GM23338 (cell line): ENCODE measurements at regions not wholly inside any gene's neighbourhood (a gene's known extent, or its start where the extent isn't known, plus 50 kb on each side); places are given as distances from the start of the nearest gene placed in this dataset.

Source experiments
- ATAC-seq: fragments of 200-7000 bp; cut with Tn5 transposase; 3 replicates; pipeline ENCODE4 v1.9.1; 2020
- DNase-seq: peaks from one replicate; pipeline ENCODE4 v3.0.0-alpha.2; 2015; ENCODE audit warnings: low spot score
- H2AFZ ChIP-seq: fragments of 200-600 bp; sonication (generic); 2 replicates; pipeline ENCODE4 v1.8.0; 2016; ENCODE audit warnings: antibody characterized with exemption, mild to moderate bottlenecking, moderate library complexity
- H3F3A ChIP-seq: fragments of 200-600 bp; sonication (generic); replicated peaks from 2 replicates; pipeline ENCODE4 v1.8.0; 2017; ENCODE audit warnings: antibody characterized with exemption, mixed run types, low read depth
- H3K27ac ChIP-seq: fragments of 200-600 bp; sonication (generic); 2 replicates; pipeline ENCODE4 v1.6.1; 2016; ENCODE audit warnings: low read depth
- H3K27me3 ChIP-seq: fragments of 200-600 bp; sonication (generic); 2 replicates; pipeline ENCODE4 v1.8.0; 2016; ENCODE audit warnings: mild to moderate bottlenecking, mixed run types, moderate library complexity; ENCODE audit not compliant: insufficient read depth
- H3K36me3 ChIP-seq: fragments of 200-600 bp; sonication (generic); 2 replicates; pipeline ENCODE4 v1.8.0; 2016; ENCODE audit warnings: mild to moderate bottlenecking; ENCODE audit not compliant: insufficient read depth
- H3K4me1 ChIP-seq: fragments of 200-600 bp; sonication (generic); 2 replicates; pipeline ENCODE4 v1.8.0; 2016; ENCODE audit warnings: mild to moderate bottlenecking, moderate library complexity; ENCODE audit not compliant: insufficient read depth
- H3K4me2 ChIP-seq: fragments of 200-600 bp; sonication (generic); 2 replicates; pipeline ENCODE4 v1.7.1; 2017; ENCODE audit warnings: mixed run types
- H3K4me3 ChIP-seq: fragments of 200-600 bp; sonication (generic); 2 replicates; pipeline ENCODE4 v1.6.1; 2016; ENCODE audit warnings: mixed run types
- H3K79me2 ChIP-seq: fragments of 200-600 bp; sonication (generic); replicated peaks from 2 replicates; pipeline ENCODE4 v1.8.0; 2017; ENCODE audit warnings: mild to moderate bottlenecking; ENCODE audit not compliant: insufficient read depth
- H3K9me2 ChIP-seq: fragments of 200-600 bp; sonication (generic); 2 replicates; pipeline ENCODE4 v1.8.0; 2017; ENCODE audit not compliant: insufficient read depth
- H4K20me1 ChIP-seq: fragments of 200-600 bp; sonication (generic); replicated peaks from 2 replicates; pipeline ENCODE4 v1.8.0; 2017; ENCODE audit warnings: mild to moderate bottlenecking; ENCODE audit not compliant: insufficient read depth
- H3K27ac Mint-ChIP-seq: 2 replicates; pipeline ENCODE4 v1.8.0; 2020; ENCODE audit warnings: inconsistent platforms, mild to moderate bottlenecking, moderate library complexity, mixed read lengths
- H3K27me3 Mint-ChIP-seq: 3 replicates; pipeline ENCODE4 v1.8.0; 2022; ENCODE audit warnings: low read depth, mild to moderate bottlenecking, moderate library complexity, mixed read lengths, inconsistent platforms; ENCODE audit not compliant: insufficient read depth, poor library complexity
- H3K36me3 Mint-ChIP-seq: 3 replicates; pipeline ENCODE4 v1.8.0; 2021; ENCODE audit warnings: low read depth, mild to moderate bottlenecking, inconsistent platforms, moderate library complexity, mixed read lengths
- H3K4me1 Mint-ChIP-seq: 3 replicates; pipeline ENCODE4 v1.8.0; 2020; ENCODE audit warnings: mild to moderate bottlenecking, inconsistent platforms, mixed read lengths
- H3K4me3 Mint-ChIP-seq: 3 replicates; pipeline ENCODE4 v1.8.0; 2021; ENCODE audit warnings: moderate library complexity, mild to moderate bottlenecking, inconsistent platforms, mixed read lengths
- H3K9me3 Mint-ChIP-seq: 3 replicates; pipeline ENCODE4 v1.8.0; 2020; ENCODE audit warnings: moderate library complexity, mild to moderate bottlenecking, inconsistent platforms, mixed read lengths
- CREB1 ChIP-seq: fragments of 250-450 bp; sonication (Bioruptor Pico); IDR thresholded peaks from 2 replicates; pipeline ENCODE4 v1.5.0; 2020; ENCODE audit warnings: low read depth, mild to moderate bottlenecking, moderate library complexity
- CTCF ChIP-seq, 2 experiments: fragments of 200-600 bp in 1 of 2; sonication (generic) in 1 of 2; conservative IDR thresholded peaks; 2 replicates each; pipeline versions ENCODE4 v1.5.1 to v1.6.1; 2016 to 2017; ENCODE audit warnings: antibody characterized with exemption in 2 of 2, low read depth in 2 of 2, mild to moderate bottlenecking in 2 of 2, moderate library complexity in 1 of 2
- ETS1 ChIP-seq: IDR thresholded peaks from 2 replicates; pipeline ENCODE4 v1.6.1; 2016; ENCODE audit warnings: antibody characterized with exemption
- EZH2 ChIP-seq: fragments of 200-600 bp; sonication (generic); IDR thresholded peaks from one replicate; pipeline ENCODE4 v1.8.0; 2017; ENCODE audit warnings: antibody characterized with exemption, mild to moderate bottlenecking, low read depth; ENCODE audit not compliant: unreplicated experiment
- EZH2phosphoT487 ChIP-seq: fragments of 200-600 bp; sonication (generic); IDR thresholded peaks from one replicate; pipeline ENCODE4 v1.8.1; 2018; ENCODE audit warnings: antibody characterized with exemption; ENCODE audit not compliant: unreplicated experiment
- JUNB ChIP-seq: IDR thresholded peaks from one replicate; pipeline ENCODE4 v1.6.1; 2016; ENCODE audit warnings: antibody characterized with exemption; ENCODE audit not compliant: unreplicated experiment
- NANOG ChIP-seq: IDR thresholded peaks from 2 replicates; pipeline ENCODE4 v1.6.1; 2016; ENCODE audit warnings: antibody characterized with exemption, borderline replicate concordance
- POLR2AphosphoS5 ChIP-seq: IDR thresholded peaks from 2 replicates; pipeline ENCODE4 v1.6.1; 2016; ENCODE audit warnings: antibody characterized with exemption, low read depth
- REST ChIP-seq: IDR thresholded peaks from one replicate; pipeline ENCODE4 v1.6.1; 2018; ENCODE audit warnings: antibody characterized with exemption; ENCODE audit not compliant: unreplicated experiment
- ZNF114 ChIP-seq: fragments of 250-450 bp; sonication (Bioruptor Pico); IDR thresholded peaks from 2 replicates; pipeline ENCODE4 v1.5.0; 2020; ENCODE audit warnings: mild to moderate bottlenecking, moderate library complexity
- ZNF331 ChIP-seq: fragments of 250-450 bp; sonication (Bioruptor Pico); IDR thresholded peaks from 2 replicates; pipeline ENCODE4 v1.5.0; 2020; ENCODE audit warnings: low read depth, mild to moderate bottlenecking, moderate library complexity
- TF ChIP-seq, protein P1 (sequence below): fragments of 250-450 bp; sonication (Bioruptor Pico); IDR thresholded peaks from 2 replicates; pipeline ENCODE4 v1.5.0; 2020; ENCODE audit warnings: mild to moderate bottlenecking, moderate library complexity

- TF ChIP-seq ETS1 (no peak), ZNF331 (CRISPR knock-in tag) (no peak), NANOG (no peak), POLR2AphosphoS5 (no peak), EZH2phosphoT487 (no peak), ZNF114 (CRISPR knock-in tag) (no peak)
Measured at GRCh38 chr10:53697038-53697437, 924.5 kb upstream of the MBL2 start (continued).

GRCh38 chr10:53690524-53691240 lies 918.1 kb upstream of the MBL2 start:
- Histone ChIP-seq H4K20me1 (no peaks in the 10 kb centered on the region), H3K27me3 (no peaks in the 10 kb centered on the region), H3K27ac (no peak overlapping the region), H3K4me3 (no peak overlapping the region), H3K4me1 (no peaks in the 10 kb centered on the region), H2AFZ (no peak overlapping the region), H3K79me2 (no peaks in the 10 kb centered on the region), H3F3A (no peaks in the 10 kb centered on the region), H3K9me2 (no peaks in the 10 kb centered on the region), H3K4me2 (no peak overlapping the region), H3K36me3 (no peaks in the 10 kb centered on the region)
- Mint-ChIP-seq H3K4me3 (no peak overlapping the region), H3K27ac (no peak overlapping the region), H3K4me1 (no peaks in the 10 kb centered on the region), H3K27me3 (no peaks in the 10 kb centered on the region), H3K9me3 (no peaks in the 10 kb centered on the region), H3K36me3 (no peaks in the 10 kb centered on the region)
- no peak for ATAC-seq
- no peak for DNase-seq
- TF ChIP-seq EZH2phosphoT487, result no peak
- no peak for TF ChIP-seq ZNF331 (CRISPR knock-in tag)
- no peak for TF ChIP-seq REST
- TF ChIP-seq, protein P1, sequence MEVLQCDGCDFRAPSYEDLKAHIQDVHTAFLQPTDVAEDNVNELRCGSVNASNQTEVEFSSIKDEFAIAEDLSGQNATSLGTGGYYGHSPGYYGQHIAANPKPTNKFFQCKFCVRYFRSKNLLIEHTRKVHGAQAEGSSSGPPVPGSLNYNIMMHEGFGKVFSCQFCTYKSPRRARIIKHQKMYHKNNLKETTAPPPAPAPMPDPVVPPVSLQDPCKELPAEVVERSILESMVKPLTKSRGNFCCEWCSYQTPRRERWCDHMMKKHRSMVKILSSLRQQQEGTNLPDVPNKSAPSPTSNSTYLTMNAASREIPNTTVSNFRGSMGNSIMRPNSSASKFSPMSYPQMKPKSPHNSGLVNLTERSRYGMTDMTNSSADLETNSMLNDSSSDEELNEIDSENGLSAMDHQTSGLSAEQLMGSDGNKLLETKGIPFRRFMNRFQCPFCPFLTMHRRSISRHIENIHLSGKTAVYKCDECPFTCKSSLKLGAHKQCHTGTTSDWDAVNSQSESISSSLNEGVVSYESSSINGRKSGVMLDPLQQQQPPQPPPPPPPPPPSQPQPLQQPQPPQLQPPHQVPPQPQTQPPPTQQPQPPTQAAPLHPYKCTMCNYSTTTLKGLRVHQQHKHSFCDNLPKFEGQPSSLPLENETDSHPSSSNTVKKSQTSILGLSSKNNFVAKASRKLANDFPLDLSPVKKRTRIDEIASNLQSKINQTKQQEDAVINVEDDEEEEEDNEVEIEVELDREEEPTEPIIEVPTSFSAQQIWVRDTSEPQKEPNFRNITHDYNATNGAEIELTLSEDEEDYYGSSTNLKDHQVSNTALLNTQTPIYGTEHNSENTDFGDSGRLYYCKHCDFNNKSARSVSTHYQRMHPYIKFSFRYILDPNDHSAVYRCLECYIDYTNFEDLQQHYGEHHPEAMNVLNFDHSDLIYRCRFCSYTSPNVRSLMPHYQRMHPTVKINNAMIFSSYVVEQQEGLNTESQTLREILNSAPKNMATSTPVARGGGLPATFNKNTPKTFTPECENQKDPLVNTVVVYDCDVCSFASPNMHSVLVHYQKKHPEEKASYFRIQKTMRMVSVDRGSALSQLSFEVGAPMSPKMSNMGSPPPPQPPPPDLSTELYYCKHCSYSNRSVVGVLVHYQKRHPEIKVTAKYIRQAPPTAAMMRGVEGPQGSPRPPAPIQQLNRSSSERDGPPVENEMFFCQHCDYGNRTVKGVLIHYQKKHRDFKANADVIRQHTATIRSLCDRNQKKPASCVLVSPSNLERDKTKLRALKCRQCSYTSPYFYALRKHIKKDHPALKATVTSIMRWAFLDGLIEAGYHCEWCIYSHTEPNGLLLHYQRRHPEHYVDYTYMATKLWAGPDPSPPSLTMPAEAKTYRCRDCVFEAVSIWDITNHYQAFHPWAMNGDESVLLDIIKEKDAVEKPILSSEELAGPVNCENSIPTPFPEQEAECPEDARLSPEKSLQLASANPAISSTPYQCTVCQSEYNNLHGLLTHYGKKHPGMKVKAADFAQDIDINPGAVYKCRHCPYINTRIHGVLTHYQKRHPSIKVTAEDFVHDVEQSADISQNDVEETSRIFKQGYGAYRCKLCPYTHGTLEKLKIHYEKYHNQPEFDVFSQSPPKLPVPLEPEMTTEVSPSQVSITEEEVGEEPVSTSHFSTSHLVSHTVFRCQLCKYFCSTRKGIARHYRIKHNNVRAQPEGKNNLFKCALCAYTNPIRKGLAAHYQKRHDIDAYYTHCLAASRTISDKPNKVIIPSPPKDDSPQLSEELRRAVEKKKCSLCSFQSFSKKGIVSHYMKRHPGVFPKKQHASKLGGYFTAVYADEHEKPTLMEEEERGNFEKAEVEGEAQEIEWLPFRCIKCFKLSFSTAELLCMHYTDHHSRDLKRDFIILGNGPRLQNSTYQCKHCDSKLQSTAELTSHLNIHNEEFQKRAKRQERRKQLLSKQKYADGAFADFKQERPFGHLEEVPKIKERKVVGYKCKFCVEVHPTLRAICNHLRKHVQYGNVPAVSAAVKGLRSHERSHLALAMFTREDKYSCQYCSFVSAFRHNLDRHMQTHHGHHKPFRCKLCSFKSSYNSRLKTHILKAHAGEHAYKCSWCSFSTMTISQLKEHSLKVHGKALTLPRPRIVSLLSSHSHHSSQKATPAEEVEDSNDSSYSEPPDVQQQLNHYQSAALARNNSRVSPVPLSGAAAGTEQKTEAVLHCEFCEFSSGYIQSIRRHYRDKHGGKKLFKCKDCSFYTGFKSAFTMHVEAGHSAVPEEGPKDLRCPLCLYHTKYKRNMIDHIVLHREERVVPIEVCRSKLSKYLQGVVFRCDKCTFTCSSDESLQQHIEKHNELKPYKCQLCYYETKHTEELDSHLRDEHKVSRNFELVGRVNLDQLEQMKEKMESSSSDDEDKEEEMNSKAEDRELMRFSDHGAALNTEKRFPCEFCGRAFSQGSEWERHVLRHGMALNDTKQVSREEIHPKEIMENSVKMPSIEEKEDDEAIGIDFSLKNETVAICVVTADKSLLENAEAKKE, result no peak
- TF ChIP-seq JUNB, result no peak
- no peak for TF ChIP-seq EZH2
- TF ChIP-seq CREB1 (CRISPR knock-in tag), result no peak
- no peak for TF ChIP-seq ZNF114 (CRISPR knock-in tag)
- TF ChIP-seq POLR2AphosphoS5, result no peak
- TF ChIP-seq CTCF (conservative IDR thresholded peaks at IDR 0.05; ENCODE audit: low read depth in 2 of 2), result no peak
